OCI-LY7 (cell line): ENCODE measurements at regions not wholly inside any gene's neighbourhood (a gene's known extent, or its start where the extent isn't known, plus 50 kb on each side); places are given as distances from the start of the nearest gene placed in this dataset.

Experiments used
- BruUV-seq: library from RNA; stranded (reverse); fragments of 400-500 nt; replicated peaks from 2 replicates; lab custom pipeline; 2021; lab: Mats Ljungman, UMichigan
- CTCF ChIA-PET: fragments of 300-600 bp; sonication (Branson Sonifier 250); formaldehyde crosslinking; loops from one replicate; lab custom pipeline; 2022; ENCODE audit warnings: antibody characterized with exemption; ENCODE audit not compliant: unreplicated experiment; lab: Charles Lee
- POLR2A ChIA-PET: fragments of 300-600 bp; sonication (Branson Sonifier 250); formaldehyde crosslinking; loops from one replicate; lab custom pipeline; 2022; ENCODE audit warnings: antibody characterized with exemption; lab: Charles Lee
- DNase-seq: peaks from one replicate; pipeline ENCODE4 v3.0.0-alpha.2; 2015; ENCODE audit warnings: low spot score
- H2AFZ ChIP-seq: fragments of 200-600 bp; sonication (generic), shearing (Covaris generic); 2 replicates; pipeline ENCODE4 v1.6.1; 2014; ENCODE audit warnings: mild to moderate bottlenecking, antibody characterized with exemption, low read length, moderate library complexity
- H3K27ac ChIP-seq: fragments of 200-600 bp; sonication (generic); 2 replicates; pipeline ENCODE4 v1.5.1; 2014; ENCODE audit warnings: mixed run types, low read depth, mild to moderate bottlenecking, moderate library complexity, low read length, inconsistent platforms; ENCODE audit not compliant: poor library complexity, severe bottlenecking
- H3K36me3 ChIP-seq: fragments of 200-600 bp; sonication (generic); 2 replicates; pipeline ENCODE4 v1.6.1; 2014; ENCODE audit warnings: mild to moderate bottlenecking, antibody characterized with exemption, low read length, moderate library complexity, mixed read lengths; ENCODE audit not compliant: insufficient read depth
- H3K4me1 ChIP-seq: fragments of 200-600 bp; sonication (generic); 2 replicates; pipeline ENCODE4 v1.5.1; 2014; ENCODE audit warnings: mild to moderate bottlenecking, low read length; ENCODE audit not compliant: insufficient read depth, poor library complexity, severe bottlenecking
- H3K4me2 ChIP-seq: fragments of 200-600 bp; sonication (generic); 2 replicates; pipeline ENCODE4 v1.6.1; 2014; ENCODE audit warnings: mild to moderate bottlenecking, low read length
- H3K4me3 ChIP-seq: fragments of 200-600 bp; sonication (generic); 2 replicates; pipeline ENCODE4 v1.5.1; 2014; ENCODE audit warnings: mild to moderate bottlenecking, low read depth, low read length; ENCODE audit not compliant: poor library complexity, severe bottlenecking
- H3K79me2 ChIP-seq: fragments of 200-600 bp; sonication (generic); 2 replicates; pipeline ENCODE4 v1.6.1; 2016; ENCODE audit warnings: low read depth, mild to moderate bottlenecking, low read length, moderate library complexity, mixed read lengths; ENCODE audit not compliant: insufficient read depth
- H3K9me2 ChIP-seq: fragments of 200-600 bp; sonication (generic); 2 replicates; pipeline ENCODE4 v1.6.1; 2016; ENCODE audit warnings: mild to moderate bottlenecking, low read length, mixed read lengths; ENCODE audit not compliant: insufficient read depth
- H3K9me3 ChIP-seq: fragments of 200-600 bp; sonication (generic); 2 replicates; pipeline ENCODE4 v1.6.1; 2014; ENCODE audit warnings: mild to moderate bottlenecking, mixed run types, low read length, mixed read lengths
- H4K20me1 ChIP-seq: fragments of 200-600 bp; sonication (generic); 2 replicates; pipeline ENCODE4 v1.6.1; 2014; ENCODE audit warnings: mild to moderate bottlenecking, antibody characterized with exemption, low read length, moderate library complexity, mixed read lengths; ENCODE audit not compliant: insufficient read depth
- CTCF ChIP-seq: fragments of 200-600 bp; sonication (generic); conservative IDR thresholded peaks from 2 replicates; pipeline ENCODE4 v1.5.1; 2014; ENCODE audit warnings: mild to moderate bottlenecking, antibody characterized with exemption, low read length, moderate library complexity, mixed read lengths
- EZH2phosphoT487 ChIP-seq: fragments of 200-600 bp; sonication (generic); IDR thresholded peaks from 2 replicates; pipeline ENCODE4 v1.6.1; 2018; ENCODE audit warnings: low read depth, borderline replicate concordance, mild to moderate bottlenecking, mixed run types, antibody characterized with exemption, low read length, moderate library complexity, mixed read lengths
- intact Hi-C: fragments of 100-400 bp; cut with micrococcal nuclease; formaldehyde crosslinking; loops from one replicate; pipeline ENCODE4 v1.10.0; 2022; ENCODE audit not compliant: unreplicated experiment

DNA sequence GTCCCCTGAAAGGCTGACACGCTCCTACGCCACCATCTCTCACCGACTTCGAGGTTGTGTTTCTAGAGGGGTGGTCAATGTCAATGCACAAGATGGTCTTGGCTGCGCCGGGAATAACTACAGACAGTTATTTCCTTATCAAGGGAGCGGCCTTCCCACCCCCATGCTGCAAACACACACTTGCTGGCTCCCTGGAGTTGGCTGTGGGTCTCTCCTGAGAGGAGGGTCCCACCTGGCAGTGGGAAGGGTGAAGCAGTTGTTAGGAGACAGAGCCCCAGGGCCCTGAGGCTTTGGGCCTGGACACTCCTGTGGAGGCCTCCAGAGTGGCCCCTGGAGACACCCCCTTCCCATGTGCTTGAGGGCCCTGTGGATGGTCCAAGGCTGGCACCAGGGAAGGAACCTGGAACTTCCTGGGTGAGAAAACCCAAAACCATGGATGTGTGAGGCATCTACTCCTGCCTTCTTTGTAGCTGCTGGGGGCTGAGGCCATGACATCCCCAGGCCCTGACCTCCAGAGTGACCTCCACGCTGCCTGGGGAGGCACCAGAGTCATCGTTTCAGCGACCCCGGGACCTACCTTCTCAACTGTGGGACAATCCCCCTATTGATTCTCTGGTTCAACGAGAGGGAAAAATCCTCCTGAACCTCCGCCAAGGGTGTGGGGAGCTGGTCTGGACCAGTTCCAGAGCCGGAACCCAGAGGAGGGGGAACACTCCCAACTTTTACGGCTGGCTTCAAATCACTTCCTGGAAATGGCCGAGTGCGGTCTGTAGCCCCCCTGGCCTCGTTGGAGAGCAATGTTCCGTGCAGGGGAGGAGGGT lies 101.1 kb upstream of the COL5A1 start:
- no peak for DNase-seq
- Histone ChIP-seq H4K20me1 (no peaks in the 10 kb centered on the region), H3K4me2 (no peak overlapping the region), H3K27ac (no peak overlapping the region), H3K4me3 (no peak overlapping the region), H3K4me1 (no peaks in the 10 kb centered on the region), H2AFZ (no peak overlapping the region), H3K9me2 (no peaks in the 10 kb centered on the region), H3K79me2 (no peaks in the 10 kb centered on the region), H3K36me3 (no peaks in the 10 kb centered on the region), H3K9me3 (no peaks in the 10 kb centered on the region)
- no peak for TF ChIP-seq EZH2phosphoT487
- TF ChIP-seq CTCF: no peak
- CTCF ChIA-PET: no interaction called here
- intact Hi-C loops: no loop called here
- BruUV-seq: no TSS peak
- POLR2A ChIA-PET: no interaction called here

GRCh38 chr9:134541097-134541747 lies 100.4 kb upstream of the COL5A1 start:
- Histone ChIP-seq H3K4me2 (no peak overlapping the region), H3K9me3 (no peaks in the 10 kb centered on the region), H3K36me3 (no peaks in the 10 kb centered on the region), H3K79me2 (no peaks in the 10 kb centered on the region), H3K4me1 (no peaks in the 10 kb centered on the region), H2AFZ (no peak overlapping the region), H3K27ac (no peak overlapping the region), H3K4me3 (no peak overlapping the region), H4K20me1 (no peaks in the 10 kb centered on the region), H3K9me2 (no peaks in the 10 kb centered on the region)
- TF ChIP-seq CTCF: no peak
- no peak for TF ChIP-seq EZH2phosphoT487
- no peak for DNase-seq
- ChIA-PET CTCF (no interaction called here), POLR2A (no interaction called here)
- intact Hi-C loops: no loop called here
- no TSS peak for BruUV-seq
